ENCODE measurements at regions not wholly inside any gene's neighbourhood (a gene's known extent, or its start where the extent isn't known, plus 50 kb on each side); places are given as distances from the start of the nearest gene placed in this dataset.

GRCh38 chr2:189254268-189254883 lies 74.8 kb upstream of the COL5A2 start:
- H4K20me1 ChIP-seq (ENCODE audit: control insufficient read depth, insufficient read depth, low read length, poor library complexity, severe bottlenecking) = no peaks in the 10 kb centered on the region
- no peaks in the 10 kb centered on the region for H3K4me1 ChIP-seq (ENCODE audit: control insufficient read depth in 2 of 2, insufficient read depth in 2 of 2, low read length in 2 of 2)
- H3K27ac ChIP-seq (ENCODE audit: low read length in 2 of 2) = no peak overlapping the region
- no peaks in the 10 kb centered on the region for H3K9me3 ChIP-seq (ENCODE audit: control extremely low read depth in 1 of 3, control insufficient read depth in 2 of 3, insufficient read depth in 1 of 3, low read length in 2 of 3)
- CTCF ChIA-PET = no interaction called here
- no peaks in the 10 kb centered on the region for H3K36me3 ChIP-seq (replicated peaks in 1 of 2; ENCODE audit: control extremely low read depth in 1 of 2, control insufficient read depth in 1 of 2, extremely low read depth in 1 of 2, insufficient read depth in 2 of 2, low read length in 1 of 2)
- H3K79me2 ChIP-seq (ENCODE audit: control insufficient read depth, insufficient read depth, low read length) = no peaks in the 10 kb centered on the region
- intact Hi-C loops (cut with micrococcal nuclease) = no loop called here
- no peaks in the 10 kb centered on the region for H3K9me3 Mint-ChIP-seq (ENCODE audit: insufficient read depth)
- H3K27ac Mint-ChIP-seq = no peak overlapping the region
- no peak for DNase-seq
- 97% methylated on average over 3 of the region's 4 CpGs for WGBS (ENCODE audit: insufficient coverage)
- TF ChIP-seq, protein P1, sequence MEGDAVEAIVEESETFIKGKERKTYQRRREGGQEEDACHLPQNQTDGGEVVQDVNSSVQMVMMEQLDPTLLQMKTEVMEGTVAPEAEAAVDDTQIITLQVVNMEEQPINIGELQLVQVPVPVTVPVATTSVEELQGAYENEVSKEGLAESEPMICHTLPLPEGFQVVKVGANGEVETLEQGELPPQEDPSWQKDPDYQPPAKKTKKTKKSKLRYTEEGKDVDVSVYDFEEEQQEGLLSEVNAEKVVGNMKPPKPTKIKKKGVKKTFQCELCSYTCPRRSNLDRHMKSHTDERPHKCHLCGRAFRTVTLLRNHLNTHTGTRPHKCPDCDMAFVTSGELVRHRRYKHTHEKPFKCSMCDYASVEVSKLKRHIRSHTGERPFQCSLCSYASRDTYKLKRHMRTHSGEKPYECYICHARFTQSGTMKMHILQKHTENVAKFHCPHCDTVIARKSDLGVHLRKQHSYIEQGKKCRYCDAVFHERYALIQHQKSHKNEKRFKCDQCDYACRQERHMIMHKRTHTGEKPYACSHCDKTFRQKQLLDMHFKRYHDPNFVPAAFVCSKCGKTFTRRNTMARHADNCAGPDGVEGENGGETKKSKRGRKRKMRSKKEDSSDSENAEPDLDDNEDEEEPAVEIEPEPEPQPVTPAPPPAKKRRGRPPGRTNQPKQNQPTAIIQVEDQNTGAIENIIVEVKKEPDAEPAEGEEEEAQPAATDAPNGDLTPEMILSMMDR (IDR thresholded peaks at IDR 0.05) = no peak
- TF ChIP-seq EZH2 (IDR thresholded peaks at IDR 0.05; ENCODE audit: borderline replicate concordance, insufficient read depth, low read depth, low read length, poor library complexity, severe bottlenecking) = no peak
- no peak overlapping the region for H3K4me2 ChIP-seq (replicated peaks; ENCODE audit: low read depth, low read length, poor library complexity, severe bottlenecking)
- no peak overlapping the region for H3K9ac ChIP-seq (ENCODE audit: low read length)
- no peak overlapping the region for H3K4me3 Mint-ChIP-seq
- no peak for ATAC-seq (ENCODE audit: low read depth)
- no peak overlapping the region for H3K4me3 ChIP-seq (ENCODE audit: control extremely low read depth in 1 of 5, extremely low read depth in 1 of 5, insufficient read depth in 1 of 5, low read depth in 2 of 5, low read length in 4 of 5)
- H3K27me3 ChIP-seq (replicated peaks in 1 of 4; ENCODE audit: control extremely low read depth in 1 of 4, control insufficient read depth in 3 of 4, insufficient read depth in 4 of 4, low read length in 3 of 4) = no peaks in the 10 kb centered on the region
- no peak overlapping the region for H2AFZ ChIP-seq (ENCODE audit: insufficient read depth, low read depth, low read length, poor library complexity, severe bottlenecking)
- POLR2A ChIA-PET = no interaction called here
- H3K4me1 Mint-ChIP-seq = no peaks in the 10 kb centered on the region
- H3K27me3 Mint-ChIP-seq = no peaks in the 10 kb centered on the region

GRCh38 chr2:189255711-189256110 lies 76.2 kb upstream of the COL5A2 start:
- Histone ChIP-seq H4K20me1 (ENCODE audit: control insufficient read depth, insufficient read depth, low read length, poor library complexity, severe bottlenecking) (no peaks in the 10 kb centered on the region), H3K4me1 (ENCODE audit: control insufficient read depth in 2 of 2, insufficient read depth in 2 of 2, low read length in 2 of 2) (no peaks in the 10 kb centered on the region), H3K4me3 (ENCODE audit: control extremely low read depth in 1 of 5, extremely low read depth in 1 of 5, insufficient read depth in 1 of 5, low read depth in 2 of 5, low read length in 4 of 5) (no peak overlapping the region), H3K27ac (ENCODE audit: low read length in 2 of 2) (no peak overlapping the region), H3K27me3 (replicated peaks in 1 of 4; ENCODE audit: control extremely low read depth in 1 of 4, control insufficient read depth in 3 of 4, insufficient read depth in 4 of 4, low read length in 3 of 4) (no peaks in the 10 kb centered on the region), H3K79me2 (ENCODE audit: control insufficient read depth, insufficient read depth, low read length) (no peaks in the 10 kb centered on the region), H3K9ac (ENCODE audit: low read length) (no peak overlapping the region), H3K36me3 (replicated peaks in 1 of 2; ENCODE audit: control extremely low read depth in 1 of 2, control insufficient read depth in 1 of 2, extremely low read depth in 1 of 2, insufficient read depth in 2 of 2, low read length in 1 of 2) (no peaks in the 10 kb centered on the region), H3K4me2 (replicated peaks; ENCODE audit: low read depth, low read length, poor library complexity, severe bottlenecking) (no peak overlapping the region), H2AFZ (ENCODE audit: insufficient read depth, low read depth, low read length, poor library complexity, severe bottlenecking) (no peak overlapping the region), H3K9me3 (ENCODE audit: control extremely low read depth in 1 of 3, control insufficient read depth in 2 of 3, insufficient read depth in 1 of 3, low read length in 2 of 3) (no peaks in the 10 kb centered on the region)
- no peak overlapping the region for H3K27ac Mint-ChIP-seq
- TF ChIP-seq EZH2 (IDR thresholded peaks at IDR 0.05; ENCODE audit: borderline replicate concordance, insufficient read depth, low read depth, low read length, poor library complexity, severe bottlenecking) = no peak
- TF ChIP-seq, protein P1 (IDR thresholded peaks at IDR 0.05) = no peak
- DNase-seq (no peak), ATAC-seq (ENCODE audit: low read depth) (no peak)
- intact Hi-C loops (cut with micrococcal nuclease) = no loop called here
- WGBS (ENCODE audit: insufficient coverage) = no CpG with 5 or more reads among the region's 3 CpGs
- no peaks in the 10 kb centered on the region for H3K27me3 Mint-ChIP-seq
- no peak overlapping the region for H3K4me3 Mint-ChIP-seq
- no peaks in the 10 kb centered on the region for H3K9me3 Mint-ChIP-seq (ENCODE audit: insufficient read depth)
- H3K4me1 Mint-ChIP-seq = no peaks in the 10 kb centered on the region
- ChIA-PET POLR2A (no interaction called here), CTCF (no interaction called here)
